ENCODE measurements at regions not wholly inside any gene's neighbourhood (a gene's known extent, or its start where the extent isn't known, plus 50 kb on each side); places are given as distances from the start of the nearest gene placed in this dataset.
"Not testable (repeated sequence)": the region's sequence is repeated elsewhere in the genome, so short reads cannot be mapped to it uniquely, and the experiment has no call there.

DNA sequence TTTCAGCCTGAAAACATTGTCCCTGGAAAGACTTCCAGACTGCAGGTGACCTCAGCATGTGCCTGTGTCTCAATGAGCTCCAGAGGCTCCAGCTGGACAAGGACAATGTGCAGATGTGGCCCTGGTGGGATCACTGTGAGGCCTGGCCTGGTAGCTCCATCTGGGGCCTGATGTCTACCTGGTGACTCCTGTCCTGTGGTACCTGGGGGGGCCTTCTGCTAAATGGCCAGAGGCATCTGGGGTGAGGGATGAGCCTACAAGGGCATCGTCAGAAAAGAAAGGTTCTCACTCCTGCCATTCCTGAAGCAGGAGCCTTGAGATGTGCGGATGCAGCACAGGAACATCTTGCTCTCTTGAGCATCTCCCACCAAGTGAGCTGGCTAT is 1494.0 kb upstream of the TPTE start:
- TF ChIP-seq, protein P1, sequence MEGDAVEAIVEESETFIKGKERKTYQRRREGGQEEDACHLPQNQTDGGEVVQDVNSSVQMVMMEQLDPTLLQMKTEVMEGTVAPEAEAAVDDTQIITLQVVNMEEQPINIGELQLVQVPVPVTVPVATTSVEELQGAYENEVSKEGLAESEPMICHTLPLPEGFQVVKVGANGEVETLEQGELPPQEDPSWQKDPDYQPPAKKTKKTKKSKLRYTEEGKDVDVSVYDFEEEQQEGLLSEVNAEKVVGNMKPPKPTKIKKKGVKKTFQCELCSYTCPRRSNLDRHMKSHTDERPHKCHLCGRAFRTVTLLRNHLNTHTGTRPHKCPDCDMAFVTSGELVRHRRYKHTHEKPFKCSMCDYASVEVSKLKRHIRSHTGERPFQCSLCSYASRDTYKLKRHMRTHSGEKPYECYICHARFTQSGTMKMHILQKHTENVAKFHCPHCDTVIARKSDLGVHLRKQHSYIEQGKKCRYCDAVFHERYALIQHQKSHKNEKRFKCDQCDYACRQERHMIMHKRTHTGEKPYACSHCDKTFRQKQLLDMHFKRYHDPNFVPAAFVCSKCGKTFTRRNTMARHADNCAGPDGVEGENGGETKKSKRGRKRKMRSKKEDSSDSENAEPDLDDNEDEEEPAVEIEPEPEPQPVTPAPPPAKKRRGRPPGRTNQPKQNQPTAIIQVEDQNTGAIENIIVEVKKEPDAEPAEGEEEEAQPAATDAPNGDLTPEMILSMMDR (IDR thresholded peaks at IDR 0.05), result not testable (repeated sequence)
- not testable (repeated sequence) for TF ChIP-seq POLR2AphosphoS5, EP300, POLR2A (IDR thresholded peaks at IDR 0.05)

All from stomach (tissue), 4 donors.